Limb (tissue), 2 donors: ENCODE measurements at regions not wholly inside any gene's neighbourhood (a gene's known extent, or its start where the extent isn't known, plus 50 kb on each side); places are given as distances from the start of the nearest gene placed in this dataset.

ENCODE experiments used
- DNase-seq, 2 donors: peaks; one replicate each; pipeline ENCODE4 v3.0.0-alpha.2; 2016; ENCODE audit errors: extremely low spot score in 2 of 2

DNA sequence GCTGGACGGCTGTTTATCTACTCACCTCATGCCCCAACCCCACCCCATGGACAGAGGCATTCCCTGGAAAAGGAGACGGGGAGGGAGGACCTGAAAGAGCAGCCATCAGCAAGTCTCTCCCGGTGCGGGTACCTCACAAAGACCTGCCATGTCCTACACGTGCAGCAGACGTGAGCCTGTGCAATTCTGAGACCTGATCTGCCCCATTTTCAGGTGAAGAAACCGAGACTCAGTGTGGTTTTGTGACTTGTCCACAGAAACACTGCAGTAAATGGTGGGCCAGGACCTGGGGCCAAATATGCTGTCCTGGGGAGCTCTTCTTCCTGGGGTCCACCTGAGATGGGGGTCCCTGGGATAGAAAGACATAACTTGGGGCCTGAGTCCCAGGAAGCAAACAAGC, 137.0 kb upstream of the LINGO1 start:
- DNase-seq = no peak

DNA sequence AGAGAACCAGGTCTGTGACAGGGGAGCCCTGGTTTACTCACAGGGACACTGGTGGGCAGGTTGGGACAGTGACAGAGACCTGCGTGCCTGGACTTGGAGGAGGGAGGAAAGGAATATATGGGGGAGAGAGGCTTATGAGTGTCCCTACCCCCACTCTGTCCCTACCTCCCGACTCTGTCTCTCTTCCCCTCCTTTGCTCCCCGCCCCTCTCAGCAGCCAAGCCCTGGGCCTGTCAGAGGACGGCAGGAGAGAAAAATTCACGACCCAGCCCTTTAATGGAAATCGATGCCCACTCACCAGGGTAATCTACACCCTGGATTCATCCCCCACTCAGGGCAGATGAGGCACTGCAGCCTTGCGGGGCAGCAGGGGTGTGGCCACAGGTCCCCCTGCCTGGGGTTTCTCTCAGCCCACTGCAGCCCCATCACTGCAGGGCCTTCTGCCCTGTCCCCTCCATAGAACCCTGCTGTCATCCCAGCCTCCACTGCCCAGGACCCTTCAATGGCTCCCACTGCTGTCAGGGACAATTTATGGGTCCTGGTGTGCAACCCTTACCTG, 135.9 kb upstream of the LINGO1 start:
- DNase-seq = no peak

DNA sequence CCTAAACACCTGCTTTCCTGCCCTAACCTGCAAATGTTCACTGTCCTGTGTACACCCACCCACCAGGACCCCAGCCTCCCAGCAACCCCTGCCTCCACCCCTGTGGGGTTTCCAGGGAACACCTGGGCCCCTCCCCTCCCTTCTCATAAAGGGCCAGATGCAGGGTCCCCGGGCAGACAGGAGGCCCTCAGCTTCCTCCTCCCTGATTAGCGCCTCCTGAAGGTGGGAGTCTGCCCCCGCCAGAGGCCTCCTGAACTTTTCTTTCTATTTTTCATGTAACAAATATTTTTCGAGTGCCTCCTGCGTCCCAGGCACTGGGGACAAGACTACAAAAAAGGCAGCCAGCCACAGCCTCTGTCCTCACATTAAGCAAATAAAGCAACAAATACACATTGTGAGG, 135.4 kb upstream of the LINGO1 start:
- DNase-seq = no peak

DNA sequence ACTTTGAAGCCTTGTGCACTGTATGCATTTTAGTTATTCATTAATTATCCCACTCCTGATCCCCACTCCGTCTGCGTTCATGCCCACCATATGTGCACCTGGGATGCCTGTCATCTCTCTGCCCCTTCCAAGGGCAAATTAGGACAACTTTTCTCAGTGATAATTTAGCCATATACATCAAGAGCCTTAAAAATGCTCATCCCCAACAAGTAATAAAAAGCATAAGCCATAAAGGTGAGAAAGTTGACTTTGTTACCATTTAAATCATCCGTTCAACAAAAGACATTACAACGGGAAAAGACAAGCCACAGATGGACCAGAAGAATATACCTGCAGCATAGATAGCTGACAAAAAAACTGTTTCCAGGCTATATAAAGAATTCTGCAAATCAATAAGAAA, 131.4 kb upstream of the LINGO1 start:
- DNase-seq = no peak

DNA sequence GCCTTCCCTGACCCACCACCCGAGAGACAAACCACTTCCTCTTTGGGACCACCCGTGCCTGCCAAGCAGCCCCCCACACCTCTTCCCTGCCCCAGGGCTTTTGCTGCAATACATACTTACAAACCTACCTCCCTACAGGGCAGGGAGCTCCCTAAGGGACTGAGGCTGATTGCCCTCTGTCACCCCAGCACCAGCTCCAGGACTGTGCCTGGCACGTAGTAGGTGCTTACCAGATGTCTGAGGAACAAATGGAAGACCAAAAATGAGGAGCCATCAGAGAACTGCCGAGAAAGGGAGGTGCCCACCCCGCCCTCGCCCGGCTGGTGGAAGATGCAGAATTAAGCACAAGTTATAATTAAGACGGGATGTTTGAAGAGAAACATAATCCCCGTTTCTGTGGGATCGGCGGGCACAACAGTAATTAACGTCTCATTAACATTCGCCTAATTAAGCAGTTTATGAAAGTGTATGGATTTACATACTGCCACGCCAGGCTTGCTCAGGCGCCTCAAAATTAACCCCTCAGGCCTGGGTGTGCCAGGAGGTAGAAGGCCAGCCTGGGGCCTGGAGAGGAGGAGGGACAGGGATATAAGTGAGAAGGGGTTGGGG, 130.1 kb upstream of the LINGO1 start:
- no peak for DNase-seq

DNA sequence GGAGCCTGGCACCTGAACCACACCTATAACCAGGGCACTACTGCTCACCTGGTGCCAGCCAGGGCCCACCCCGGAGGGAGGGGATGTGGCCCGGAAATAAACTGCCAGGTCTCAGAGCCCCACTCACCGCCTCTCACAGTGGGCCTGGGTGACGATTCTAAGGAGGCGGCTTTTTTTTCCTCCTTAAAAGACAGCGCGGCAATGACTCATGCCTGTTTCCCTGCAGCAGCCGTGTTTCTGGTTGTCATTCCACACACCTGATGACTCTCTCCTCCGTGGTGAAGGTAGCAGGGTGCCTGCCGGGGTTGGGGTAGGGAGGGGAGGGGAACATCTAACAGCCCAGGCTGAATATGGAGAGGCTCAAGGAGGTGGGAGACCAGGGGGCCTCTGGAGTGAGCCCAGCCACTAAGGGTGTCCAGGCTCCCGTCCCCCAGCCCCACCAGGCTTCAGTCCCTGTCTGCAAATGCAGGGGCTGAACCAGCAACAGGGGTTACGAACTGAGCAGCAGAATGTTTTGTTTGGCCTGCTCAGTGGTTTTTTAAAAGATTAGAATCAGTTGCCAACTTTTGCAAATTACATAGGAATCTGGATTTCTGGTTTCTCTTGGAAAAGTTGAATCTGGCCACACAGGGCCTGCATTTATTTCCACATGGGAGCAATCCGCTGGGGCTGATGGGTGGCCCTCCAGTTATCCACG, 127.3 kb upstream of the LINGO1 start:
- DNase-seq = no peak

DNA sequence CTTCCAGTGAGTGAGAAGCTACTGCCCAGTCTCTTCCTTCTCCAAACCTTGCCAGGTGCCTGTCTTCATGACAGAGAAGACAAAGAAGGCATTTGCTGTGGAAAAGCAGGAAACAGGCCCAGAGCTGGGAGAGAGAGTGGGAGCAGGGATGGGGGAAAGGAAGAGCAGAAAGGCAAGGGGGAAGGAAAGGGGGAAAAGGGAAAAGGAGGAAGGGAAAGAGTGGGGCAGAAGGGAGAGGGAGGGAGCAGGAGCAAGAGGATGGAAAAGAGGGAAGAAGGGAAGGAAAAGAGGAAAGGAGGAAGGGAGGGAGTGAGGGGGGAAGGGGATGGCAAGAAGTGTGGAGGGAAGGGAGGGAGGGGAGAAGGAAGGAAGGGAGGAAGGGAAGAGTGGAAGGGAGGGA, 121.2 kb upstream of the LINGO1 start:
- no peak for DNase-seq

DNA sequence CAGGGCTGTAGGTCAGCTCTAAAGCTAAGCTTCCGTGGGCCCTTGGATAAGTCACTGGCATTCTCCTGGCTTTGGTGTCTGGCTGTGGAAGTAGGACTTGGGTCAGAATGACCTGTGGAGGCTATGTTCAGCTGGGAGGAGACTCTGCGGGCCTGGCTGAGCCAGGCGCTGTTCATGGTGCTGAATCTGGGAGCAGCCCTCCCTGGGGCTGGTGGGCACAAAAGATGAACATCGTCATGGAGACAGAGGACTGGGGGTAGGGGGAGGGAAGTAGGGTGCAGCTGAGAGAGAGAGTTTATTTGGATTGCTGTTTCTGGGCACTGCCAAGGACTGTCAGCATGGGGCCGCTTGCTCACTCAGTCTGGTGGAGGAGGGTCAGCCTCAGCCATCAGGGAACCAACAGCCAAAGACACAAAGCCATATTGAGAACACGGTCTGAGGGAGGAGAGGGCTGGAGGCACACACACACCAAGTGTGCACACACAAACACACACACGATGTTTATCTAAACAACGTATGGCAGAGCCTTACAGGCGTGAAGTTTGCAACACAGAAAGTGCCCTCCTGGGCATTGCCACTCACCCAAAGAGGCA, 120.7 kb upstream of the LINGO1 start:
- DNase-seq = peak; percentile 26 to 75

DNA sequence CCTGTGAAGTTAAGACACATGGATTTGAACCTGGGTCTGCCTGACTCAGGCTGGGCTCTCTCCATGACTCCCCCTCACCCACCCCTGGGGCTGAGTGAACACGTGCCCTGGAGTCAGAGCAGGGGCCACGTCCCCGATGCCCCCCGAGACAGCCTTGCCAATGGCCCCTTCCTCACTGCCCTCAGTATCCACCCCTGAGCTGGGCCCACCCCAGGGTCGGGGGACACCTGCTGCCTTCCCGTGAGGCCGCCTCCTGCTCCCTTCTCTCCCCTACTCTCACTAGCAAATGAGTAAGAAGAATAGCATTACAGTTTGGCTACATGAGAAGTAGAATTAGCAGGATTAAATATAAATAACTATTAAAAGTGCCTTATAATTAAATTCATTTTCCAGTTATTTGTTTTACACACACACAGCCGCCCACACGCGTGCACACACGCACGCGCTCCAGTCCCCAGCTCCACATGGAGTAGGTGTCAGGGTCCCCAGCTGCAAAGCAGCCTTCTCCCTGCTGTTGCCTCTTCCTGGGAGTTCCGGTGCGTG, 117.4 kb upstream of the LINGO1 start:
- no peak for DNase-seq

DNA sequence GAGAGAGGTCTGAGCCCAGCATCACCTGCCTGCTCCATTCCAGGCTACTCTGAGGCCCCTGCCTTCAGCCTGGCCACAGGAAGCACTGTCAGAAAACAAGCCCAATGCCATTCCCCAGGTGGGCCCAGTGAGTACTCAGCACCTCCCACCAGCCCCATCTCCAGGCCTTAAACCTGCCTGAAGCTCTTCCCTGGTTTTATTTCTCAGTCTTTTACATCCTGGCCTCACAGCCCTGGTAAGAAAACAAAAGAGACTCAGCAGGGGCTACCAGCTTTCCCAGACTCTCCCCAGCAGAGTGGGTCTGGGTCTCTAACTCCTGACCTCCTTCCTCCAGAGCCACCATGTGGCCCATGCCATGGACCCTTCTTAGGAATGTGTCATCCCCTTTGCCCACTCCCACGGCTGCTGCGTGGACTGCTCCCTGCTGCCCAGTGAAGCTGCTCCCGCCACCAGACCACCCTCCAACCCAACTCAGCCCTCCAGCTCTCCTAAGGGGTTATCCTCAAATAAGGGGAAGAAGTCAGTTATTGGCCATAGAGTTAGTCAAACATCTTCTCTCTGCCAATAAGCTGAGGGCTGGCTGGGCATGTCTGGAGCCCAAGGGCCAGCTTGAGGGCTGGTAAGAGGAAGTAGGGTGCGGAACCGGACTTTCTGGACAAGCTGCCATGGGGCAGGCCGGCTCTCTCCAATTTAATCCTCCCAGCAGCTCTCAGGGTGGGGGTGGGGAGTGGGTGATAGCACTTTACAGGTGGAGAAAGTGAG, 116.7 kb upstream of the LINGO1 start:
- DNase-seq = no peak

DNA sequence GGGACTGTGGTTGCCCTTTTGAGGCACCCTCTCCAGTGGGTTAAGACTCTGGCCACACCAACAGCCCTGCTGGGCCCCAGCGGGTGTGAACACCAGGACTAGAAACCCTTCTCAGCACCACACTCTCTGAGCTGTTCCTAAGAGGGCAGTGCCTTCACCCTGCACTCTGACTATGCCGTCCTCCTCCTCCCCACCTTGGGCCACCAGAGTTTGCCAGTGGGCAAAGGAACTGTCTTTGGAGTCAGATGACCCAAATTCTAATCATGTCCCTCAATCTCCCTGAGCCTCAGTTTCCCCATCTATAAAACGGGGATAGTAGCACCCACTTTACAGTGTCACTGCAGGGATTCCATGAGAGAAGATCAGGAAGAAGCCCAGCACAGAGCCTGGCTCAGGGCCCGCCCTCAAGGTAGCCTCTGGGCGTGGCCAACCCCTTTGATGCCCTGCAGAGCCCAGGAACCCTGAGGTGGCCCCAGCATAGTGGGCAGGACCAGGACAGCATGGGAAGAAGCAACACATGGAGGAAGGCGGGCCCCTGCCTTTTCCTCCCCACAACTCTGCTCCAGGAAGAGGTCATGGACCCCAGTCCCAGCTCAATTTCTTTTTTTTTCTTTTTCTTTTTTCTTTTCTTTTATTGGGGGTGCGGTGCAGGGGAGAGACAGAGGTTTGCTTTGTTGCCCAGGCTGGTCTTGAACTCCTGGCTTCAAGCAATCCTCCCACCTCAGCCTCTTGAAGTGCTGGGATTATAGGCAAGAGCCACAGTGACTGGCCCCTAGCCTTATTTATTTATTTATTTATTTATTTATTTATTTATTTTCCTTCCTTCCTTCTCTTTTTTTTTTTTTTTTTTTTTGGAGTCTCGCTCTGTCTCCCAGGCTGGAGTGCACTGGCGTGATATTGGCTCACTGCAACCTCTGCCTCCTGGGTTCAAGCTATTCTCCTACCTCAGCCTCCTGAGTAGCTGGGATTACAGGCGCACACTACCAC, 115.7 kb upstream of the LINGO1 start:
- DNase-seq = no peak

DNA sequence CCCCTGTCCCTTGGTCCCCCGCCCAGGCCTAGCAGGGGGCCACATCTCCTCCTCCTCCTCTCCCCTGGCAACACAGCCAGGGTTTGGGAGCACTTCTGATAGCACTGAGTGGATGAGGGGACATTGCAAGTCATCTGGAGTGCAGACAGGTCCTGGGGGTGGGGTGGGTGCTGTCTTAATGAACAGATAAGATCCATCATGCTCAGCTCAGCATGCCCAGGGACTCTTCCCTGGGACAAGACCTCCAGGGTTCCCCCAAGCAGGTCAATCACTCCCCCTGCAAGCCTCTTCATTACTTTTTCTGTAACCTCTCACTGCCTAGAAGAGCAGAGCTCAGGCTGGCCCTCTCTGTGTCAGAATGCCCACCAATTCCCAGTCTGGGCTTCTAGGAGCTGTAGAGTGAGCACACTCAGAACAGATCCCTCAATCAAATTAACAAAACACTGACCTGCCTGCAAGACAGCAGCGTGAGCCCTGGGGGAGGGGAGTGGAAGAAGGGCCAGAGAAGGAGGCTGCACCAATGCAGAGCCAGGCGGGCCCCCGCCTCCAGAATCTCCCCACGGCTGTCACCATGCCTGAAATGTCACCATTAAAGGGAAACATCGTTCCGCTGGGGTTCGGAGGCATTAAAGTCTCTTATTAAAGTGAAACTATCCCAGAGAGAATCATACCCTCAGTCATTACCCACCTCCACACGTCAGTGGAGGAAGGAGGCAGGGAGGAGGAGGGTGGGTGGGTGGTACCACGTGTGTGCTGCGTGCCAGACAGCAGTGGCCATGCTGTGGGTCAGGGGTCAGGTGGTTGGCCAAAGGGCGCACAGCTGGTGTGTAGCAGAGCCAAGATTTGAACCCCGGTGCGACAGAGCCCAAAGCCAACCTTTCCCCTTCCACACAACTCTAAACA, 114.7 kb upstream of the LINGO1 start:
- no peak for DNase-seq

DNA sequence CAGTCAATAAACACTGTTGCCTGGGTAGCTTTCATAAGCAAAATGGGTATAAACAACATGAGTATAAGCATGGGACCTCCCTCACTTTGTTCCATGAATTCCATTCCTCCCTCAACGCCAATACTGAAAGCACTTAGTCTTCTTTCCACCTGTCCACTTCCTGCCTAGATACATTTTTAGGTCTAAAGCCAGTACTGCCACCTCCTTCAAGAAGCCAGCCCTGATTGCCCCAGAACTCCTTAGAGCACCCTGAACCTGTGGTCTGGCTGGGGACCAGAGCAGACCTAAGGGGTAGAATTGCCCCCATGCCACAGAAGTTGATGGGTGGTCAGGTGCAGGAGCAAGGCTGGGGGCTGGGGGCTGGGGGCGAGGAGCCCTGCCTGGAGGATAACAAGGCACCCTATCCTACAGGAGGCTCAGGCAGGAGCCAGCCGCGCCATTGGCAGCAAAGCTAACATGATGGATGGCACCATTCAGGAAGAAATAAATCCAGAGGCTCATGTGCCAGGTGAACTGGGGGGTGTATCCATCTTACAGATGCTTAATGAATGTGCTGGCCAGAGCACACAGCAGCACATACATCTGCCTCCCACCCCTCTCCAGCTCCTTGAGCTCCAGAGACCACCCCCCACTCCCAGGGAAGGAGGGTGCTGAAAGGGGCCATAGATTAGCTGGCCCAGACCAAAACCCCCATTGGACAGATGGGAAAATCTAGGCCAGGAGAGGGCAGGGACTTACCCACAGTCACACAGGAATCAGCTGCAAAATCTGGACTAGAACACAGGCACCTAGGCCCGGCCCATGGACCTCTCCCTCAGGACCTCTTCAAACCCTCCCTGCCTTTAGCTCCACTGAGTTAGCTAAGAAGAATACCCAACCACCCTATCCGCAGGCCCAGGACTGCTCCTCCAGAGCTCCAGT, 113.8 kb upstream of the LINGO1 start:
- no peak for DNase-seq

DNA sequence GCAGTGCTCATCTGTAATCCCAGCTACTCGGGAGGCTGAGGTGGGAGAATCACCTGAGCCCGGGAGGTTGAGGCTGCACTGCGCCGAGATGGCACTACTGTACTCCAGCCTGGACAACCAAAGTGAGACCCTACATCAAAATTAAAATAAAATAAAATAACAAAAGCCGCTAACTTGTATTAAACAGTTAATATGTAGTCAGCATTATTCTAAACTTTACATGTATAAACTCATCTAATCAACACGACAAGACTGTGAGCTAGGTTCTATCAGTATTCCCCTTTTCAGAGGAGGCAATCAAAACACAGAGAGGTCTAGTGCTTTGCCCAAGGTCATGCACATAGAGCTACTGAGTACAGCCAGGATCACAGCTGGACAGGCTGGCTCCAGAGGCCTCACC, 111.7 kb upstream of the LINGO1 start:
- DNase-seq = no peak

DNA sequence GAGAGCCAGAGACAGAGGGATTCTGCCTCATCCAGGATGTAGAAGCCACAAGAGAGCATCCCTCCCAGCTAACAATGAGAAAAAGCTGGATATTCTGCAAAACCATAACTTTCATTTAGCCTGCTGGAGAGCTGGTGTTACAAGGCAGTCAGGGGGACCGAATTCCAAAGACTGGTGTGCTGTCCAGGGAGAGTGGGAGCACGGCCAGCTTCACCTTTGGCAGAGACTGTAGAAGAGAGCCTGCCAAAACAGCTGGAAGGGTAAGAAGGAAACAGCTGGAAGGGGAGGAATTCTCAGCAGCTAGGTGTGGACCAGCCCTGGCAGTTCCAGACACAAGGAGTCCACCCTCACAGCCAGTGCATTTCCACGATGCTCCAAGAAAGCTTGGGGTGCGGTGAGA, 109.9 kb upstream of the LINGO1 start:
- DNase-seq = no peak

DNA sequence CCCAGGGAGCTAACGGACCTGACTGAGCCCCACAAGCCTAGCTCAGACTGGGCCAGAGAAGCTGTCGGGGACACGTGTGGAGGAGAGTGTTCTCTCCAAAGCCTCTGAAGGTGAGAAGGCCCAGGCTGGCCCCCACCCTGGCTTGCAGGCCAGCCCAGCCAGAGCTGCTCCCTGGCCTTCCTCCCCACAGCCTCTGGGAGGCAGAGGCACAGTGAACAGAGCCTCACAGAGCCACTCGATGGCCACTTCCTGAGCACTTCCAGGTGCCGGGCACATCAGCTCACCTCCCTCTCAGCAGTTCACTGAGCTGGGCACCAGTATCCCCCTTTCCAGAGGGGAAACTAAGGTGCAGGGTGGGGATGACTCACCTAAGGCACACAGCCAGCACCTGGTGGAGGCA, 109.4 kb upstream of the LINGO1 start:
- no peak for DNase-seq

DNA sequence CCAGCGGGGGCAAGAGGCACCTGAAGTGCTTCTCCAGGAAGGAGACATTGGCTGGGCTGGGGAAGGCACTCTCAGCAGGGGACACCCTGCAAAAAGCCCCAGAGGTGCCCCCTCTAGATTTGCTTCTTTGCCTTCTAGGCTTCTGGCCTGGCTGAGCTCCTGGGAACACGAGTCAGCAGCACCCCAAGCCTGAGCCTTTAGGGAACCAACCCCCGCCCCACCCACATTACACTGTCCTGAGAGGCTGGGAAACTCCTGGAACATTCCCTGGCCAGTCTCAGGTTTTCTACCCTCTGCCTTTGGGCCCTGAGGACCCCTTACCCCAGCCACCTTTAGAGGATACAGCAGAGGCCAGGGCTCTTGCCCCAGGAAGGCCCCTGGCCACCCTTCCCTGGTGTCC, 108.4 kb upstream of the LINGO1 start:
- no peak for DNase-seq

DNA sequence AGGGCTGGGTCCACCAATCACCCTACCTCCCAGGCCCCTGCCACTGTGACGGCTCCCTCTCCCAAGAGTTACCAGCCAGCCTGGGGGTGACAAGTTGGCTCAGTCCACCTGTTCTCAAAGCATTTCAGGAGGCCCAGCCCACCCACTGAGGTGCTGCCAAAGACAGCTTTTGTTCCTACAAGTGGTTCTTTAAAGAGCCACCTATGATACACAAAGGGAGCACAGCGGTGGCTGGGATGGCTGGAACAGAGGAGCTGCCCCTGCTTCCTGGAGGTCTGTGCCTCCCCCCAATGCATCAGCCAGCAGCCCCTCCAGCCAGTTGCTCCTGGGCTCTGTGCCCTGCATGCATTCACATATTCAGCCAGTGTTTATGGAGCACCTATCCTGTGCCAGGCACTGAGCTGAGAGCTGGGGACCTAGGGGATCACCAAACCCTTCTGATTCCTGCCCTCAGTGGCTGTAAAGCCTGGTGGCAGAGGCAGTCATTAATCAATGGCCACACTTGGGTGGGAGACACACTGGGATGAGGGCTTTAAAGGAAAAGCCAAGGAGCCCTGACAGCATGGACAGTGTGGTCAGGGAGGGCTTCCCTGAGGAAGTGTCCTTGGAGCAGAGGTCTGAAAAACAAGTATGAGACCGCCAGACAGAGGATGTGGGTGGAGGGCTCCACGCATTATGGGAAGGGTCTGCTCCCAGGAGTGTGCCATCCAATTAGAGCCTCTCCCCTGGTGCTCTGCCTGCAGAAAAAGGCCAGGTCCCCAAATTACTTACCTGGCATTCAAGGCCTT, 107.1 kb upstream of the LINGO1 start:
- DNase-seq = no peak
